ENCODE measurements at regions not wholly inside any gene's neighbourhood (a gene's known extent, or its start where the extent isn't known, plus 50 kb on each side); places are given as distances from the start of the nearest gene placed in this dataset.

DNA sequence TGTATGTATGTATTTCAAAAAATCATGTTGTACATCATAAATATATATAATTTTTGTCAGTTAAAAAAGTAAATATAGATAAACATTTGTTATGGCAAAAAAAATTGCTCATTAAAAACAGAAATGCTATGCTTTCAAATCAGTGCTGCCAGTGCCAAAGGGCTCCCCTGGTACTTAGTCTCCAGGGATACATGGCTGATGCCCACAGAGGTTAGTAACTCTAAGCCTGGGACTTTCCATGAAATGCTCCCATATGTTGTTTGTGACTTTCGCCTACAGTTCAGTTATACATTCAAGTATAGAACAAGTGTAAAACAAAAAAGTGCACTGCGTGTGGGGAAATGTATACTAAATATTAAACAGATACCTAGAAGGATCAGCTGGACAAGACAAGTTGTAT is 104.0 kb downstream of the TENT5A start:
- intact Hi-C loops (cut with micrococcal nuclease; ENCODE audit: unreplicated experiment), result no loop called here
- no peaks in the 10 kb centered on the region for H3K36me3 Mint-ChIP-seq (ENCODE audit: insufficient read depth, unreplicated experiment)
- no peaks in the 10 kb centered on the region for H3K27me3 Mint-ChIP-seq (ENCODE audit: unreplicated experiment)
- CTCF ChIA-PET, result no interaction called here
- no peak overlapping the region for H3K27ac Mint-ChIP-seq (ENCODE audit: unreplicated experiment)
- no peak for DNase-seq
- no TSS peak for BruUV-seq (replicated peaks)
- H3K9me3 Mint-ChIP-seq (ENCODE audit: low read depth, unreplicated experiment), result no peaks in the 10 kb centered on the region
- H3K4me1 Mint-ChIP-seq (ENCODE audit: low read depth, unreplicated experiment), result no peaks in the 10 kb centered on the region
- TF ChIP-seq, protein P1, sequence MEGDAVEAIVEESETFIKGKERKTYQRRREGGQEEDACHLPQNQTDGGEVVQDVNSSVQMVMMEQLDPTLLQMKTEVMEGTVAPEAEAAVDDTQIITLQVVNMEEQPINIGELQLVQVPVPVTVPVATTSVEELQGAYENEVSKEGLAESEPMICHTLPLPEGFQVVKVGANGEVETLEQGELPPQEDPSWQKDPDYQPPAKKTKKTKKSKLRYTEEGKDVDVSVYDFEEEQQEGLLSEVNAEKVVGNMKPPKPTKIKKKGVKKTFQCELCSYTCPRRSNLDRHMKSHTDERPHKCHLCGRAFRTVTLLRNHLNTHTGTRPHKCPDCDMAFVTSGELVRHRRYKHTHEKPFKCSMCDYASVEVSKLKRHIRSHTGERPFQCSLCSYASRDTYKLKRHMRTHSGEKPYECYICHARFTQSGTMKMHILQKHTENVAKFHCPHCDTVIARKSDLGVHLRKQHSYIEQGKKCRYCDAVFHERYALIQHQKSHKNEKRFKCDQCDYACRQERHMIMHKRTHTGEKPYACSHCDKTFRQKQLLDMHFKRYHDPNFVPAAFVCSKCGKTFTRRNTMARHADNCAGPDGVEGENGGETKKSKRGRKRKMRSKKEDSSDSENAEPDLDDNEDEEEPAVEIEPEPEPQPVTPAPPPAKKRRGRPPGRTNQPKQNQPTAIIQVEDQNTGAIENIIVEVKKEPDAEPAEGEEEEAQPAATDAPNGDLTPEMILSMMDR (IDR thresholded peaks at IDR 0.05; ENCODE audit: unreplicated experiment), result no peak
- no peak overlapping the region for H3K4me3 Mint-ChIP-seq (ENCODE audit: low read depth, unreplicated experiment)

- no peak for DNase-seq
- Mint-ChIP-seq H3K4me3 (ENCODE audit: low read depth, unreplicated experiment) (no peak overlapping the region), H3K27ac (ENCODE audit: unreplicated experiment) (no peak overlapping the region), H3K9me3 (ENCODE audit: low read depth, unreplicated experiment) (no peaks in the 10 kb centered on the region), H3K4me1 (ENCODE audit: low read depth, unreplicated experiment) (no peaks in the 10 kb centered on the region), H3K27me3 (ENCODE audit: unreplicated experiment) (no peaks in the 10 kb centered on the region), H3K36me3 (ENCODE audit: insufficient read depth, unreplicated experiment) (no peaks in the 10 kb centered on the region)
- CTCF ChIA-PET, result no interaction called here
- no TSS peak for BruUV-seq (replicated peaks)
- intact Hi-C loops (cut with micrococcal nuclease; ENCODE audit: unreplicated experiment), result no loop called here
- TF ChIP-seq, protein P1 (IDR thresholded peaks at IDR 0.05; ENCODE audit: unreplicated experiment), result no peak
These were observed 109.3 kb downstream of the TENT5A start for GRCh38 chr6:81643156-81643555.

DNA sequence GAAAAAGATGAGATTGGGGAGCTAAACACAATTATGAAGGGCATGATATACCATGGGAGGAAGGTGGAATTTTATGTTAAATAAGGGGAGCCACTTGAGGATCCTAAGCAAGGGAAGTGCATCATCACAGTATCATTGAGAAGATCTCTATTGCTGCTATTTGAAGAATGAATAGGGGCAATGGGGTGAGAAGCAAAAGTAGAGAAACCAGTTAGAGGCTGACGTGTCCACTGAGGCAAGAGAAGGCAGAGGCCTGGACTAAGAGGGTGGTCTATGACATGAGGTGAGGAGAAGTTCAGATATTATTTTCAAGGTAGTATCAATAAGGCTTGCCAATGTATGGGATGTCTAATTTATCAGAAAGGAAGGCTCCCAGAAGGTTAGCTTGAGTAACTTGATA is 111.6 kb downstream of the TENT5A start:
- Mint-ChIP-seq H3K9me3 (ENCODE audit: low read depth, unreplicated experiment) (no peaks in the 10 kb centered on the region), H3K27me3 (ENCODE audit: unreplicated experiment) (no peaks in the 10 kb centered on the region), H3K4me3 (ENCODE audit: low read depth, unreplicated experiment) (no peak overlapping the region), H3K27ac (ENCODE audit: unreplicated experiment) (no peak overlapping the region), H3K36me3 (ENCODE audit: insufficient read depth, unreplicated experiment) (no peaks in the 10 kb centered on the region), H3K4me1 (ENCODE audit: low read depth, unreplicated experiment) (no peaks in the 10 kb centered on the region)
- TF ChIP-seq, protein P1 (IDR thresholded peaks at IDR 0.05; ENCODE audit: unreplicated experiment), result no peak
- intact Hi-C loops (cut with micrococcal nuclease; ENCODE audit: unreplicated experiment), result no loop called here
- BruUV-seq (replicated peaks), result no TSS peak
- CTCF ChIA-PET, result no interaction called here
- DNase-seq, result no peak

DNA sequence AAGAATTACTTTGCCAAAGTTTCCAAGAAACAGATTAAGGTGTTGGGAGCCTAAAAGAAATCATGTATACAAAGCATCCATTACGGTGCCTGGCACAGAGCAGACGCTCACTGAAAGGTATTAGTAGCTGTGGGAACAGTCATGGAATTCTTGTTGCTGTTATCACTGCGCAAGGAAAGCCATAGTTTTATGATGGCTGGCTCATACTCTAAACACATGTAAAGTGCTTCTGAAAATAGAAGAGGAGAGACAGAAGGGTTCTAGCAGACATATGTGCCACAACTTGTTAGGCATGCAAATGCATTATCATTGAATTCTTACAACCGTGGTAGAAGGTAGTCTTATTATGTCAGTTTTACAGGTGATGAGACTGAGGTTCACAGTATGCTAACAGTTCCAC is 112.4 kb downstream of the TENT5A start:
- no peak for DNase-seq
- Mint-ChIP-seq H3K4me3 (ENCODE audit: low read depth, unreplicated experiment) (no peak overlapping the region), H3K9me3 (ENCODE audit: low read depth, unreplicated experiment) (no peaks in the 10 kb centered on the region), H3K27ac (ENCODE audit: unreplicated experiment) (no peak overlapping the region), H3K36me3 (ENCODE audit: insufficient read depth, unreplicated experiment) (no peaks in the 10 kb centered on the region), H3K27me3 (ENCODE audit: unreplicated experiment) (no peaks in the 10 kb centered on the region), H3K4me1 (ENCODE audit: low read depth, unreplicated experiment) (no peaks in the 10 kb centered on the region)
- intact Hi-C loops (cut with micrococcal nuclease; ENCODE audit: unreplicated experiment), result no loop called here
- BruUV-seq (replicated peaks), result no TSS peak
- TF ChIP-seq, protein P1 (IDR thresholded peaks at IDR 0.05; ENCODE audit: unreplicated experiment), result no peak
- CTCF ChIA-PET, result no interaction called here

DNA sequence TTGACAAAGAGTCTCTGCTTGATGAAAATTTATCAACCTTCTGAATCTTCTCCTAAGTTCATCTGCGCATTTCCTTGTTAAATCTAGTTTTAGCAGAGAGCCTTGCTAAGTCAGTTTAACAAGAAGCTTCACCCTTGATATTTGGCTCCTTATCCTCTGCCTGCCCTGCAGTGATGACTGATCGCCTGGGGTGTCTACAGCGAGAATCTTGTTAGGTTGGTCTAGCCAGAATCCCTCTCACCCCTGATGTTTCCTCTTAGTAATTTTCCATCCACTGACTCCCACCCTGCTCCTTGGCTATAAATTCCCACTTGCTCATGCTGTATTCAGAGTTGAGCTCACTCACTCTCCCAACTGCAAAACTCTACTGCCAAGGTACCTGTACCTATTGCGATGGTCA is 114.1 kb downstream of the TENT5A start:
- intact Hi-C loops (cut with micrococcal nuclease; ENCODE audit: unreplicated experiment), result no loop called here
- CTCF ChIA-PET, result interaction anchor here (0.7 kb wide), 1 partner anchor 378 kb away, joined by 11 read pairs; no protein-coding TSS in a partner anchor
- BruUV-seq (replicated peaks), result no TSS peak
- no peaks in the 10 kb centered on the region for H3K36me3 Mint-ChIP-seq (ENCODE audit: insufficient read depth, unreplicated experiment)
- TF ChIP-seq, protein P1 (IDR thresholded peaks at IDR 0.05; ENCODE audit: unreplicated experiment), result no peak
- no peaks in the 10 kb centered on the region for H3K9me3 Mint-ChIP-seq (ENCODE audit: low read depth, unreplicated experiment)
- H3K4me3 Mint-ChIP-seq (ENCODE audit: low read depth, unreplicated experiment), result no peak overlapping the region
- no peak for DNase-seq
- H3K27ac Mint-ChIP-seq (ENCODE audit: unreplicated experiment), result no peak overlapping the region
- no peaks in the 10 kb centered on the region for H3K4me1 Mint-ChIP-seq (ENCODE audit: low read depth, unreplicated experiment)
- no peaks in the 10 kb centered on the region for H3K27me3 Mint-ChIP-seq (ENCODE audit: unreplicated experiment)

Data from Calu3 (cell line).